GM12891 (cell line): ENCODE measurements at regions not wholly inside any gene's neighbourhood (a gene's known extent, or its start where the extent isn't known, plus 50 kb on each side); places are given as distances from the start of the nearest gene placed in this dataset.

Experiments
- POLR2A ChIP-seq: IDR thresholded peaks from 2 replicates; pipeline ENCODE4 v1.6.1; 2011; ENCODE audit warnings: low read depth, low read length, control low read depth
- POLR2AphosphoS5 ChIP-seq: IDR thresholded peaks from 2 replicates; pipeline ENCODE4 v1.6.1; 2011; ENCODE audit warnings: low read depth, low read length, control low read depth
- SPI1 ChIP-seq: IDR thresholded peaks from 2 replicates; pipeline ENCODE4 v1.6.1; 2011; ENCODE audit warnings: low read depth, low read length, control low read depth
- TAF1 ChIP-seq: IDR thresholded peaks from 2 replicates; pipeline ENCODE4 v1.6.1; 2011; ENCODE audit warnings: low read depth, low read length, control low read depth

DNA sequence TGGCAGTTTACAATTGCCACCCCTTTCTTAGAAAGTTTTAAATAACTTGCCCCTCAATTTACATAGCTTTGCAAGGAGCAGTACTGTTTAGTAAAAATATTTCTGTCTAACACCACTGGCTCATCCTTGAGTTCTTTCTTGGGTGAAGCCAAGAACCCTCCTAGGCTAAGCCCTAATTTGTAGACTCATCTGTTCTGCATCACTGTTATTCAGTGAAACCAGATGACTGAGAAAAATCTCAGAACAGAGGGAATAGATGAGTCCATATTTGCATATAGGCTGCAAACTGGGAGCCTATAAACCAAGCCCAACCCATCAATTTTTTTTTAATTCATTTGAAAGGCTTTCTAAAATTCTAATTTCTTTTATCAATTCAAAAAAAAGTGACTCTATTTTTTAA, 161.4 kb upstream of the TFPI start:
- no peak for TF ChIP-seq POLR2A
- no peak for TF ChIP-seq TAF1
- TF ChIP-seq POLR2AphosphoS5: no peak
- no peak for TF ChIP-seq SPI1
